Right renal pelvis (tissue), 4 donors: ENCODE measurements at regions not wholly inside any gene's neighbourhood (a gene's known extent, or its start where the extent isn't known, plus 50 kb on each side); places are given as distances from the start of the nearest gene placed in this dataset.
"Not testable (repeated sequence)": the region's sequence is repeated elsewhere in the genome, so short reads cannot be mapped to it uniquely, and the experiment has no call there.

ENCODE experiments used
- DNase-seq, 4 donors: peaks; one replicate each; pipeline ENCODE4 v3.0.0-alpha.2; 2013; ENCODE audit warnings: low read depth in 4 of 4, low spot score in 3 of 4, missing footprints in 1 of 4

DNA sequence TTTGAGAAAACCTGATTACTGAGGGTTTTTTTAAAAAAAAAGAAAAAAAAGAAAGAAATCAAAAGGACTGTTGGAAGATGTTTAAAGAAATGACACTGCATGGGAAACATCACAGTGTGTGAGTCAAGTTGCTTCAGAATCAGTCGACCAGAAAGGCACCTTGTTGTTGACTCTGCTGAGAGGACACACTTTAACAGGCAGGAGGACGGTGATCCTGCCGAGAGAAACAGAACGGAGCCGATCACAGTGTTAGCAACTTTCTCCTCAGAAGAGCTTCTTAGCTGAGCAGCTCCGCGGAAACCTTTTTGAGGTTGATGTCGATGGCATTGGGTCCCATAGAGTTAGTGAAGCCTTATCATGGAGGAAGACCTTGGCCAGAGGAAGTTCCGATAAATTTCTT is 538.7 kb downstream of the RBFOX1 start:
- no peak for DNase-seq

DNA sequence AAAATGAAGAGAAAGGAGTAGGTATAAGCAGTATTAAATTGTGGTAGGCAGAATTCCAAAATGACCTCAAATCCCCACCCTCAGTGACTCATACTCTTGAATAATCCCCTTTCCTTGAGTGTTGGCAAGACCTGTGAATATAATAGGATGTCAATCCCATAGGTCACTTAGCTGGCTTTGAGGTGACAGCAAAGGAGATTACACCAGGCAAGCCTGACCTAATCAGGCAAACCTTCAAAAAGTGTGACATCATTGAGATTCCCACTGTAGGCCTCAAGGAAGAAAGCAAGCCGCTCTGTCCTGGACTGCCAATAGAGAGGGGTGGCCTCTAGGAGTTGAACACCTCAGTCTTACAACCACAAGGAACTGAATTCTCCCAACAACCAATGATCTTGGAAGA is 535.2 kb downstream of the RBFOX1 start:
- DNase-seq = no peak

DNA sequence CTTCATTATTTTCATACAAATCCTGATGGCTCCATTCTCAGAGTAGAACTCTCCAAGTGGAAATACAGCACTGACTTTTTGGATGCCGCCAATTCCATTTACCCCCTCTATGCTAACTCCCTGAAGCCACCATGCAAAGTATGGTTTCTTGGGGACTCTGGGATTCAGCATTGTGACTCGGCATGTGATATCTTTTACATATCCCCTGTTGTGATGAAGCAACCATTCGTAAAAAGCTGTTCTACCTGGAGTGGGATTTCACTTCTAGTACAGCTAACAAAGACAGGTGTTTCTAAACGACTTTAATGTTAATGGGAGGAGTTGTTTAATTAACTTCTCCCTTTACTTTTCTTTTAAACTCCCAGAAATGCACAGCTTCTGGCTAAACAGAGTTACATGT is 533.5 kb downstream of the RBFOX1 start:
- DNase-seq = no peak

DNA sequence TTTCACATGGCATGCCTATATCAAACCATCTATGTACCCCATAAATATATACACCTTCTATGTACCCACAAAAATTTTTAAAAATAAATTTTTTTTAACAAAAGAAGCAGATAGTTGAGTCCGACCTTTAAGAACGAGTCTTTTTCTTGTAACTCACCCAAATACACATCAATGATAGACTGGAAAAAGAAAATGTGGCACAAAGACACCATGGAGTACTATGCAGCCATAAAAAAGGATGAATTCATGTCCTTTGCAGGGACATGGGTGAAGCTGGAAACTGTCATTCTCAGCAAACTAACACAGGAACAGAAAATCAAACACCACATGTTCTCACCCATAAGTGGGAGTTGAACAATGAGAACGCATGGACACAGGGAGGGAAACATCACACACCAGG is 532.7 kb downstream of the RBFOX1 start:
- DNase-seq = not testable (repeated sequence)

DNA sequence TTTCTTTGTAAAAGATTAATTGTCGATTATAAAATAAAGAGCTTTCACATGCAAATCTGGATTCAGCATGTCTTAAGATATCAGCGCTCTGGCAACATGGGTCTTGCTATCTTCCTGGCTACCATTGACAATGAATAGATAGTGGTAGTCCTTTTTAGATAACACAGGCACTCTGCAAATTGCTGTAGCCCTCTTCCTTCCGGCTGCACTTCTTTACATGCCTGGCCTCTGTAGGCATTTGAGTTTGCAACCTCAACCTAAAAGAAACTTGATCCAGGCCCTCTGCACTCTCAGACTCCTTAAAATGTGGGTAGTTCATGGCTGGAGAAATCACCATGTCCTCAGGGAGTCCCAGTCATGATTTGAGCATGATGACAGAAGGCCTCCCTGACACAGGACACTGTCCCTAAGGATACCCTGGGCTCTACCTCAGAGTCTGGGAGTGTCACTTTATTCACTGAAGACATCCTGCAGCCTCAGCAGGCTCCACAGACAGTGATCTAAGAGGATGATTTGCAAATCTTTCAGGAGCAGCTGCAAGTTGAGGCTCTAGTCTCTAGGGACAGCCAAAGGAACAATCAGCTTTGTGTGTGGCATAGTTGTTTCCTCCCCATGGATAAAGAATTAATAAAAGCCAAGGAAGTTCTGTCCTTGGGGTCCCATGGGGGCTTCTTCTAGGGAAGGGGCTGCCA is 529.4 kb downstream of the RBFOX1 start:
- DNase-seq = no peak

DNA sequence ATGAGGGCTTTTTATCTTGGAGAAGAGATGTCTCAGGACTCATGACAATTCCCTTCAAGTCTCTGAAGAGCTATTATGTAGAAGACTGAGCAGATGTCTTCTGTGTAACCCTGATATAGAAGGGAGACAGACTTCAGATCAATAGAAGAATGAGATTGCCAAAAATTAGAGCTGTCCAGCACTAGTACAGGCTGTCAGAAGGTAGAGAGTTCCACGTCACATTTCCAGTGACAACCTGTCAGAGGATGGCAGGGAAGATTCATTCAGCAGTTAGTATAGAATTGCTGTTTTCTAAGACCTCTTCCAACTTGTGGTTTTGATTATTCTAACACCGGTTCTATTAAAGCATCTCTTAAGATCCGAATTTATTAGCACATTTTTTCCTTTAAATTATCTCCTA is 520.6 kb downstream of the RBFOX1 start:
- no peak for DNase-seq

DNA sequence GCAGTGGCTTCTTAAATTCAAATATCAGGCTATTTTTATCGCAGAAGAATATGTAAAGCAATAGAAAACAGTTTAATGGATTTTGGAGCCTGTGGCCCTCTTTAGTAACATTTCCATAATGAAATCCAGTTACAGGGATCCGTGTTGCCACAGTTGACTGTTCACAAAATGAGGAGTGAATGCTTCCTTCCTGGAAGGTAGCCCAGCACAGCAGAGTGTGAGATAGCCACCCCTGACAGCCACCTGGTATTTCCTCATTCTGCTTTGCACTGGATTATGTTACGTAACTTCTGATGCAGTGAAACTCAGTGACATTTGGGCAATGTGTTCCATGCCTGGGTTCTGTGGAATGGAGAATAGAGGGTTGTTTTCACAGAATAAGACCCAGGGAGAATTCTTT is 517.2 kb downstream of the RBFOX1 start:
- no peak for DNase-seq

DNA sequence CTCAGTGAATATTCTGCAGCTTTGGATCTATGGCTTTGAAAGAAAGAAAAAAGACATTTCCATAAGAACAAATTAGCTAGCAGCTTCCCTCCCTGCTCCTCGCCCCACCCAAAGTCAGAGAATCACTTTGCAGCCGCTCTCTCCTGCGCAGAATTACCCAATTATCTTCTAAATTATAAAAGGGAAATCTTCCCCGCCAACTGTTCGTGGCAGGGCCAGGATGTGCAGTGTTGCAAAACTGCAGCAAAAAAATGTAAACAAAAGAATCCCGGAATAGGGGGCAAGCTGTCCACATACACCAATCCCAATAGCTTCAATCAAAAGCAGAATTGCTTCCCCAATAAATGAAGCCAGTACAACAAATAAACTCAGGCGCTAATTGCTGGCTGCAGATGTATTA is 510.6 kb downstream of the RBFOX1 start:
- no peak for DNase-seq

DNA sequence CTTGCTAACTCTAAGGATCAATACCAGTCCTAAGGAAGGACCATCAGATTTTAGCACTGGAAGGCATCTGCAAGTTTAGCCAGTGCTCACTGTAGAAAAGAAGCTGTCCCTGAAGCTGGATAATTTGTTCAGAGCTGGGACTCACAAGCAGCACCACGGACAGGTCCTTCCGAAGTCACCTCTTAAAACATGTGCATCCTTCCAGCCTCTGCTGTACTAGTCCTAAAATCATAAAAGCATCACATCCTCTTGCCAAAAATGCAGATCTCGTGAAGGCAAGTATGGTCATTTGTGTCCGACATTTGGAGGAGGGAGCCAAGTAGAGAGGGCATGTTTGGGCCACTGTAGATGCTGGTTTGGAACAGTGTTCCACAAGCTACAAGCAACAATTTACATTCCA is 506.9 kb downstream of the RBFOX1 start:
- DNase-seq = peak in 2 of 4 donors; percentile 1 to 8

DNA sequence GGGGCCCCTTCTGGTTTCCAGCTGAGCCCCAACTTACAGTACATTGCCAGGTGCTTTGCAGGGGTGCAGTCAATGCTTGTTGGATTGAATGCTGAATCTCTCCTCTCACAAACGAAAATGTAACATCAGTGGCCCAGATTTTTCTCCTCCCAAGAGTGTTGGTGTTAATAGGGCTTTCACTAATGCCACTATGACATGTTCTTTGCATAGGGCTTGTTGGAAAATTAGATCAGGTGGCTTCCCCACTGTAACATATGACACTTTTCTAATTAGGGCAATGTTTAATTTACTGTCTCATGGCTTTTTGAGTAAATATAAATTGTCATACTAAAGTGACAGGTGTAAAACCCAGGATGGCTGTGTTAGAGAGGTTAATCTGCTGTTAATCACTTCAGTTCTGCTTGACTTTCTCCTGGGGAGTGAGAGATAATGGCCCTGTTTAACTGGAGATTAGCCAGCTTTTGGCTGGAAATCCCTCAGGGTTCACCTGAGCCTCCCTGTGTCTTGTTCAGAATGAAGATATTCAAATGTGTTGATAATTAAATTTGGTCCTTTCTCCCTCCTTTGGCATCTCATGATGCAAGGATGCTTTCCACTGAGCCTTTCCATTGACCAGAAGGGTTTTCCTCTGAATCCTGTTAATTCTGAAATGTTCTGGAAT is 502.3 kb downstream of the RBFOX1 start:
- no peak for DNase-seq

DNA sequence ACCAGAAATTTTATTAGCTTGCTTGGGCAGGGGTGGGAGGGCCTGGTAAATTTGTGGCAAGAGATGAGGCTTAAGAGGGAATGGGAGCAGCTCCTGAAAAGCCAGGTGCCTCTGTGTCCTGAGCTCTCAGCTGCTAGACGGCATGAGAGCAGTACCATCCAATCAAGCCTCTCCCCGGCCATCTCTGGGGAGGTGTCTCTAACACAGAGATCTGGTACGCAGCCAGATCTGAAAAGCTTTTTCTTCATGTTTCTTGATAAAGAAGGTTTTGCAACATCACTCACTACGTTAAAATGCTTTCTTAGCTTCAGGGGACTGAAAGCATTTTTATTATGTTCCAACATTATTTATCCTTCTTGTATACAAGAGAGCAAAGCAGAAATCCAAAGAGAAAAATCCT is 488.2 kb downstream of the RBFOX1 start:
- no peak for DNase-seq

DNA sequence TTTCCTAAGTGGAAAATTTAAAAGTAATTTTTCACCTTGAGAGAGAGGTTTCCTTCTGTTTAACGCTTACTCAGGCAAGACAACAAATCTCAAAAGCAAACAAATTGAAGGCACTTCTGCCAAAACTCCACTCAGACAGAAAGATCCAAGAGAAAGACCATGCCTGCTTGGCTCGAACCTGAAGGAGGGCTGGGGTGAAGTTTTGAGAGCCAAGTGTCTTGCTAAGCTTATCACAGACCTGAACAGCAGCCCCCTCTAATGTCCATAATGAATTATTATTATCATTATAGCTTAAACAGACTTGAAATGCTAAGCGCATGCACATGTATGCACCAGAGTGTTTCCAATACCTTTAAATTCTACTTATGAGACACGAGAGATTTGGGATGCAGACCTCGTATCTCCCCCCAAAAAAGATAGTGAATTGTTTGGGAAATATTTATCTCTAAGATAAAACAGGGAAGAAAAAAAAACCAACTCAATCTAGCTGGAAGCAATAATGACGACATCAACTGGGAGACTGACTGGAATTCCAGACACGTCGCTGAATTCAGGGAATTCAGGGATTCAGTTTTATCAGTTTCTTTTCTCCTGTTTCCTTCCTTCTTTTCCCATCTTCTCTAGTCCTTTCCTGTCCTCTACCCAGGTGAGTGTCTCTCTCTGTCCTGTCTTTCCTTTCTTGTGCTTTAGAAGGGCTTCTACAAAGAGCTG is 473.2 kb downstream of the RBFOX1 start:
- no peak for DNase-seq

DNA sequence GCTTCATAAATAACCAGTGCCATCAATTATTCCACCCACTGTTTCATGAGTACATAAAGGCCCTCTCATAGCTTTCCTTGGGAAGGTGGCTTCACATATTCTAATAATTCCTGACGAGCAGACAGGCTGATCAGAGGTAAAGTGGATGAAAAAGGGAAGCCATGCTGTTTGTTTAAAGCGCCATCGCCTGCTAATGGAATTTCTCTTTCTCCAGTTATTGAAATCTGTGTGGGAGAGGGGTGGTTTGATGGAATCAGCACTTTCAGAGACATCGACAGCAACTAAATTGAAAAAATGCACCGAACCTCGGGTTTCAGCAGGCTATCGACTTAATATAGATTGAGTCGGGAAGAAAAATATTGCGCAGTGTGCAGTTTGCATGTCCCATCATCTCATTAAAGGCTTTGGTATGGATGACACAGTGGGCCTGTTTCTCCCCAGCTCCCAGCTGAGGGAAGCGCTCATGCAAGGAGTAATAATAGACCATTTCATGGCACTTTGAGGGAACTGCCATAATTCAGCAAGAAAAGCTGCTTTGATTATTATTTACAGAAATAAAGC is 472.1 kb downstream of the RBFOX1 start:
- no peak for DNase-seq

DNA sequence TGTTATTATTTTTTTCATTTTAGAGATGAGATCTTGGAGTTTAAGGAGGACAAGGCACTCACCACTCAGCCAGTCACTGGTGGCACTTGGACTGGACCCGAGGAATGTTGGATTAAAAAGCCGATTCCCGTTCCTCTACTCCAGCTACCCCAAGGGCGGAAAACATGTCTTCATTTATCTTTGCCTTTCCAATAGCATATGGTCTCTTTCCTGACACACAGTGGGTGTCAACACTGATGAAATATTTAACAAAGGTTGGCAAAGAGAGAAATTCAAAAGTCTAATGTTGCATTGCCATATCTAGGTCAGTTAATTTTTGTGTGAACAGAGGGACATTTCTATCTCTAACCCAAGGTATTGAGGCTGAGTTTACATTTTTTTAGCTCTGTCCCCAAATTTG is 459.7 kb downstream of the RBFOX1 start:
- DNase-seq = no peak

DNA sequence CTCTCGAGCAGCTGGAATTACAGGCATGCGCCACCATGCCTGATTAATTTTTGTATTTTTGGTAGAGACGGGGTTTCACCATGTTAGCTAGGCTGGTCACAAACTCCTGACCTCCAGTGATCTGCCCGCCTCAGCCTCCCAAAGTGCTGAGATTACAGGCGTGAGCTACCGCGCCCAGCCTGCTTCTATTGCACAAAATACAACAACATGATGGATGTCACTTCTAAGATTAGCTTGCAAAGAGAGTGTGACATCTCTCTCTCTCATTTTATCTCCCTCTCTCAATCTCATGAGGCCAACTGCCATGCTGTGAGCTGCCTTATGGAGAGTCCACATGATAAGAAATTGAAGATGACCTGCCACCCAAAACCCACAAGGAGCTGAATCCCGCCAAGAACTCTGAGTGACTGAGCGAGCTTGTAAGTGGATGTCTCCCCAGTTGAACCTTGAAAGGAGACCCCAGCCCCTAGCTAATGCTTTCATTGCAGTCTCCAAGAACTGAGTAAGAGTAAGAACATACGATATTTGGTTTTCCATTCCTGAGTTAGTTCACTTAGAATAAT is 458.5 kb downstream of the RBFOX1 start:
- no peak for DNase-seq

DNA sequence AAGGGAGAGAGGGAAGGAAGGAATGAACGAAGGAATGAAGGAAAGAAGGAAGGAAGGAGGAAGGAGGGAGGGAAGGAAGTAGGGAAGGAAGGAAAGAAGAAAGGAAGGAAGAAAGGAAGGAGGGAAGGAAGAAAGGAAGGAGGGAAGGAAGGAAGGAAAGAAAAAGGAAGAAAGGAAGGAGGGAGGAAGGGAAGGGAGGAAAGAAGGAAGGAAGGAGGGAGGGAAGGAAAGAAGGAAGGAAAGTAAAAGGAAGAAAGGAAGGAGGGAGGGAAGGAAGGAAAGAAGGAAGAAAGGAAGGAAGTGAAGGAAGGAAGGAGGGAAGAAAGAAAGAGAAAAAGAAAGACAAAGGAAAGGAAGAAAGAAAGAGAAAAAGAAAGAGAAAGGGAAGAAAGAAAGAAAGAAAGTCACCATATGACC is 442.4 kb downstream of the RBFOX1 start:
- no peak for DNase-seq

DNA sequence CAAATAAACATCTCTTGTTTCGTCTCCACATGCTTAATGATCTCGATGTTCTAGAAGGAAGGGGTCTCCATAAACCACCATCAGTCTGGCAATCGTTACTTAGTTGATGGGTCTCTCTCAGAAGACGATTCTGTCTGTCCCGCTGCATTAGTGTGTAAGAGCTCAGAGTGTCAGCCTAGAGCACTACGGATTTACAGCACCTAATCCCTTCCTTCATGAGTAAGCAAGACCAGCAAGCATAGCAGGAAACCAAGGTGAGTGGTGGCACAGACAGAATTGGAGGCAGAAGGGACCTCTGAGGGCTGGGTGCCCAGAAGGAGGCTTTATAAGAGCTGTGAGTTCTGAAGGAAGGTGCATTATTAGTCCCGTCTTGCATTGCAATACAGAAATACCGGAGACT is 440.1 kb downstream of the RBFOX1 start:
- no peak for DNase-seq

DNA sequence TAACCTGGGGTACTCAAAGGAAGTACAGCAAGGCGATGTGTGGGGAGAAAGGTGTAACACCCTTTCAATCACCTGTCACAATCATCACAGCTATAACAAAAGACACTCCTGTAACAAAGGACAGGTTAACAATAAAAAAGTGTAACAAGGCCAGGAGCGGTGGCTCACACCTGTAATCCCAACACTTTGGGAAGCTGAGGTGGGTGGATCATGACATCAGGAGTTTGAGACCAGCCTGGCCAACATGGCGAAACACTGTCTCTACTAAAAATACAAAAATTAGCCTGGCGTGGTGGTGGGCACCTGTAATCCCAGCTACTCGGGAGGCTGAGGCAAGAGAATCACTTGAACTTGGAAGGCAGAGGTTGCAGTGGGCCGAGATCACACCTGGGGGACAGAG is 436.4 kb downstream of the RBFOX1 start:
- DNase-seq = not testable (repeated sequence)

DNA sequence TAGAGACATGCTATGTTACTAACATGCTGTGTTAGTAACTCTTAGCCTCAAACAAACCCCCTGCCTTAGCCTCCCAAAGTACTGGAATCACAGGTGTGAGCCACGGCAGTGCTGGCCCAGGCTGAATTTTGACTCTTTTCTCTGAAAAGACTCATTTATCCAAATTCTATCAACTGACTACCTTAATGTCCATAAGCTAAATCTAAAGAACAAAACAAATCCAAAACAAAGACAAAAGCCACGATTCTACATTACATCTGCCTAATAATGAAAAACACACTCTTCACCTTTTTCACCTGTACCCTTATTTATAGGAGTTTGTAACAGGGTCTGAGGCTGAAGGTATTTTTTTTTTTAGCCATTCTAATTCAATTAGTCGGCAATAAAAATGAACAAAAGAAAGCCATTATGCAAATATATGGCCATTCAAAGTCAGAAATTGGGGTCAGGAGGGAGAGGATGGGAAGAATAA is 432.5 kb downstream of the RBFOX1 start:
- no peak for DNase-seq

DNA sequence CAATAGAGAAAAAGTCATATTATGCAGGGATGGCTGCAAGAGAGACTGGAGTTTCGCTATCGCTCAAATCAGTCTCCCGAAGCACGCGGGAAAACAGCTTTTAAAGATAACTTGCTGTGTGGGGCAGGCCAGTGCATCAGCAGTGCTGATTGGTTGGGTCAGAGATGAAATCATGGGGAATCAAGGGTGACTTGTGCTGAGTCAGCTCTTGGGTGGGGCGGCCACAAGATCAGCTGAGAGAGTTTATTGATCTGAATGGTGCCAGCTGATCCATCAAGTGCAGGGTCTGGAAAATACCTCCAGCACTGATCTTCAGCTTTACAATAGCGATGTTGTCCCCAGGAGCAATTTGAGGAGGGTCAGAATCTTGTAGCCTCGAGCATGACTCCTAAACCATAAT is 430.5 kb downstream of the RBFOX1 start:
- DNase-seq = no peak
